ENCODE measurements at regions not wholly inside any gene's neighbourhood (a gene's known extent, or its start where the extent isn't known, plus 50 kb on each side); places are given as distances from the start of the nearest gene placed in this dataset.
"Not testable (repeated sequence)": the region's sequence is repeated elsewhere in the genome, so short reads cannot be mapped to it uniquely, and the experiment has no call there.

DNA sequence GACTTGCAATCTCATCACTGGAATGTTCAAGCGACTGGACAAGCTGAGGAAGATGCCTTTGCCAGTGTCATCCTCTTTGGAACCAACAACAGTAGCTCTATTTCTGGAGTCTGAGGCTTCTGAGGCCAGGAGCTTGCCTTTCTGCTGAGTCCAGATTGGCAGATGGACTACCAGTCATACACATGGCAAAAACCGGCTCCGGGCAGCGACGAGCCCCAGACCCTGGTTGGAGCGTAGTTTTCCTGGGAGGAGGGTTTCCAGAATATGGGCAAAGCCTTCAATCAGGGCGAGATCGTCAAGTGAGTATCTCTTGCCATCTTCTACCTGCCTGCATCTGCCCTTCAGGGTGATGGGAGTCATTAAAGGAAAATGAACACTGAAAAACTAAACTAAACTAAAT lies 807.9 kb downstream of the C4orf33 start:
- no peak for DNase-seq

GRCh38 chr4:129905256-129905655 lies 809.3 kb downstream of the C4orf33 start:
- DNase-seq: no peak

DNA sequence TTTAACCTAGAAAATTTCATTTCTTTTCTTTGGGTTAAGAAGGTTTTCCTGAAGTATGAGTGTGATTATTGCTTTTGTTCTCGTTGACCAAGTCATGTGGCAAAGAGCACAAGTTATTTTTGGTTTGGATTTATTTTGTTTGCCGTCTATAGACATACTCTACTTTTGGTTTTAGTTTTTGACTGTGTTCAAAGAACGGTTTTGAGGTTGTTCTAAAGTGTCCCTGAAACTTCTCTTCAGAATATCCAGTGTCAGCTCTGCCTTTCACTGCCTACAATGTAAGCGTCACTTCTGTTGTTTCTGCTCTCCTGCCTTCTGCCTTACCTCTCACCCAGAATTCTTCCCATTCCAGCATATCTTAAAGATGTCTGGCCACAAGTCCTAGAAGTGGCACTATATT lies 812.2 kb downstream of the C4orf33 start:
- DNase-seq: no peak

DNA sequence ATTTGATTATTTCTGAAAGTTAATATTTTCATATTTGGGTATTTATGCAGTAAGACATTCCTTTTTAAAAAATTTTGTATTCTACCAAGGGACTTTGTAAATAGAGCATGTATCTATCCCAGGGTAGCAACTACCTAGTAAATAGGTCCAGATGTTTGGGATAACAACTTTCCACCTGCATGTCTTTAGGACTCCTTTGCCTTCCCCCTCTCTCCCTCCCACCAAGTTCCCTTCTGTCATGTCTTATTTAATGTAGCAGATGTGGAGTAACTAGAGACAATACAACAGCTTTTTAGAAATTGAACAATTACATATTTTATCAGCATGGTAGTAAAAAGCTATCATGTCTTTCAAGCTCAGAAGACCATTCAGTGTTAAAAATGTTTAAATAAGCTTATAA lies 821.0 kb downstream of the C4orf33 start:
- no peak for DNase-seq

- DNase-seq: no peak
Measured at GRCh38 chr4:129917651-129918050, 821.7 kb downstream of the C4orf33 start.

DNA sequence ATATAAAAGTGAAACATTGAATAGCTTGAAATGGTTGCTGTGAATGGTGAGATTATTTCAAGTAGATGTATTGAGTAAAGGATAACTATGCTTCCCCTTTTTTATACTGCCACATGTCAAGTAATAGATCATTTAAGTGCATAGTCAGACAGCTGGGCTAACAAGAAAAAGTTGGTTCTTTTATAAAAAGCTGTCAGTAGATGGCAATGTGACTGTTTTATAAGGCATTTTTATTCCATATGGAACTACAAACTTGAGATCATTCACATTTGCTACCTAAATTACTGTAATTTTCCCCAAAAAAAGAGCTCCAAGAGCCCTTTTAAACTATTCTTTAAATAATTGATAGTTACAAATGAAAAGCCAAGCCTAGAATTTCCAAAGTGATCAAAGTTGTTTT lies 831.0 kb downstream of the C4orf33 start:
- DNase-seq: no peak

- DNase-seq: no peak
Measured at GRCh38 chr4:129929052-129929451, 833.1 kb downstream of the C4orf33 start.

- DNase-seq: no peak
Measured at GRCh38 chr4:129929984-129930383, 834.0 kb downstream of the C4orf33 start.

- no peak for DNase-seq
Measured at GRCh38 chr4:129950217-129950616, 854.3 kb downstream of the C4orf33 start.

- DNase-seq: no peak
Measured at GRCh38 chr4:129966175-129966574, 870.2 kb downstream of the C4orf33 start.

GRCh38 chr4:129968366-129968765 lies 872.4 kb downstream of the C4orf33 start:
- DNase-seq: no peak

DNA sequence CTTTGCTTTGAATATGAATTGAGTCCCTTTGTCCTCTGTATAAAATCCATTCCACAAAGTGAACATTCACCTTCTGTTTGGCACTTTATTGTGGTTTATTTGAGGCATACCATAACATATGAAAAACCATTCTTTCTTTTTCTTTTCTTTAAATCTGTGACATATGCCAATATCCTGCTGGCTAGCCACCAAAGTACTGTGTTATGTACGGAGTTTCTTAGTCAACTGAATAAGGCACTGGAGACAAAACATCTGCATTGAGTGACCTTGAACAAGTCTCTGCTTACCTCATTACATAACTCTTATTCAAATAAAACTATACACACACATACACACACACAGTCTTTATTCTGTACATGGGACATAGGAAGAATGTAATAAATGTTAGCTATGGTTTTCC lies 872.8 kb downstream of the C4orf33 start:
- no peak for DNase-seq

DNA sequence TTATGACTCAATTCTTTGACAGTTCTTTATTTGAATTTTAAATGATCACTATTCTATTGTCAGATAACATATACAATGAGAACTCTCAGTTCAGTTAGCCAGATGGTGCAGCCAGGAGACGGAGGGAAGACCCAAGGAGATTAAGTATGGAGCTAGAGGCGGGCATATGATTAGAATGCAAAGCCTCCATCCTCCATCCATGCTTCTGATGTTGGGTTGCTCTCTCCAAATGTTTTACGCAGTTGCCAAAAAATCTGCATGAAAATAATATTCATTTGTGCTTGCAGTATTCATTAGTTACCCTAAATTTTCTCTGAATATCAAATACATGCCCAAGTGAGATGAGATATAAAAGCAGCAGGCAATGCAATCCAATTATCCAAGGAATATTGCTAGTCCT lies 874.8 kb downstream of the C4orf33 start:
- DNase-seq: no peak

GRCh38 chr4:129971419-129971818 lies 875.5 kb downstream of the C4orf33 start:
- no peak for DNase-seq

GRCh38 chr4:129972257-129972656 lies 876.3 kb downstream of the C4orf33 start:
- no peak for DNase-seq

DNA sequence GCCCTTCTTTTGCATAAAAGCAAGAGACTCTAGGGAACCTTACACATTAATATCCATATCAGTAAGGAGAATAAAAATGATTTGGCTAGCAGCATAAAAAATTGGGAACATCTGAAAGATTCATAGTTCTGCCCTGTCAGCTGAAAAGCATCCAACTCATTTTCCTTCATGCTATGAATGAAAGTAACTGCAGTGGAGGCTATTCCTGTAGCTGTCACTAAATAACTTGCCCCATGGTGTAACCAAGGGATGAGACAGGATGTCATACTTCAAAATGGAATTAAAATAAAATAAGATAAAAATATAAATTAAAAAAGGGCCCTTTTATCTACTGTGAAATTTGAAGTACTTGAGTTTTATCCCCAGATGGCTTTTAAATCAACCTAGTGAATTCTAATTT lies 878.8 kb downstream of the C4orf33 start:
- DNase-seq: no peak

DNA sequence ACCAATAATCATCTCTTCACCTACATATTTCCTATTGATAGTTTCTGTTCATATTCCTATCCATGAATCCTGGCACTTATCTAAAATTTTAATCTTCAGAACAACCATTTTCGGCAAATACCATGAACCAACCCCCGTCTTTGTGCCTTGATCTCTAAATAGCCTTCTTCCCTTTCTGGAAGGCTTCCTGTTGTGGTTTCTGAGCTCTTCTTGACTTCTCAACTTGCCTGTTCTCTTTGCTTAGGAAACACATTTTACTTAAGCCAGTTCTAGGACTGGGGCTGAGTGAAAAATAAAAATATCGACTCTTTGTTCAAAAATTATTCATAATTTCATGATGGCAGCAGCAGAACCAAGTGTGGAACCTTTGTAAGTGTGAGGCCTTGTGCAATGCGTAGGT lies 882.4 kb downstream of the C4orf33 start:
- no peak for DNase-seq

GRCh38 chr4:129988957-129989356 lies 893.0 kb downstream of the C4orf33 start:
- DNase-seq: no peak

GRCh38 chr4:129994715-129995114 lies 898.8 kb downstream of the C4orf33 start:
- DNase-seq: no peak

DNA sequence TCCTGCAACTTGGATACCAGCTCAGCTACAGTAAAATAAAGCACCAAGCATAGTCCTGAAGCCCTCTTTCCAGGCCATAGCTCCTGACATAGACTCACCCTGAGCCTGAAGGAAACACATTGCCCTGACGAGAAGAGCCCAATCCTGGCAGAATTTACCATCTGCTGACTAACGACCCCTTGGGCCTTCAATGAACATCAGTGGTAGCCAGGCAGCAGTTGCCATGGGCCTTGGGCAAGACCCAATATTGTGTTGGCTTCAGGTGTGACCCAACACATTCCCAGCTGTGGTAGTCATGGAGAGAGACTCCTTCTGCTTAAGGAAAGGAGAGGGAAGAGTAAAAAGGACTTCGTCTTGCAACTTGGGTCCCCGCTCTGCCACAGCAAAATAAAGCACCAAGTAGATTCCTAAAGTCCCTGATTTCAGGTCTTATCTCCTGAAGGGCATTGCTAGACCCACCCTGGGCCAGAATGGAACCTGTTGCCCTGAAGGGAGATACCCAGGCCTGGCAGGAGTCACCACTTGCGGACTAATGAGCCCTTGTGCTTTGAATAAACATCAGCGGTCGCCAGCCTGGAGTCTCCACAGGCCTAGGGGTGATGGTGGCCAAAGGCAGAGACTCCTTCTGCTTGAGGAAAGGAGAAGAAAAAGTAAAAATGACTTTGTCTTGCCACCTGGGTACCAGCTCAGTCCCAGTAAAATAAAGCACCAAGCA lies 902.6 kb downstream of the C4orf33 start:
- no peak for DNase-seq

DNA sequence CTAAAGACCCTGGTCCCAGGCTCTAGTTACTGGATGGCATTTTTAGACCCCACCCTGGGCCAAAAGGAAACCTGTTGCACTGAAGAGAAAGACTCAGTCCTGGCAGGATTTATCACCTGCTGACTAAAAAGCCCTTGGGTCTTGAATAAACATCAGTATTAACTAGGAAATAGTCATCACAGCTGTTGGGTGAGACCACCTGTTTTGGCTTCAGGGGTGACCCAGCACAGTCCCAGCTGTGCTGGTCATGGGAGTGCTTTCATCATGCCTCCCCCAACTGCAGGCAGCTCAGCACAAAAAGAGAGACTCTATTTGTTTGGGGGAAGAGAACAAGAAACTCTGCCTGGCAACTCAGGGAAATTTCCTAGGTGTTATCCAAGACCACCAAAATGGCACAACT lies 903.2 kb downstream of the C4orf33 start:
- DNase-seq: no peak

- no peak for DNase-seq
Measured at GRCh38 chr4:130008461-130008860, 912.5 kb downstream of the C4orf33 start.

DNA sequence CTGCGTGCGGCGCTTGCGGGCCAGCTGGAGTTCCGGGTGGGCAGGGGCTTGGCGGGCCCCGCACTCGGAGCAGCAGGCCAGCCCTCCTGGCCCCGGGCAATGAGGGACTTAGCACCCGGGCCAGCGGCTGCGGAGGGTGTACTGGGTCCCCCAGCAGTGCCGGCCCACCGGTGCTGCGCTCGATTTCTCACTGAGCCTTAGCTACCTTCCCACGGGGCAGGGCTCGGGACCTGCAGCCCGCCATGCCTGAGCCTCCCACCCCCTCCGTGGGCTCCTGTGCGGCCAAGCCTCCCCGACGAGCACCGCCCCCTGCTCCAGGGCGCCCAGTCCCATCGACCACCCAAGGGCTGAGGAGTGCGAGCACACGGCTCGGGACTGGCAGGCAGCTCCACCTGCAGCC lies 916.9 kb downstream of the C4orf33 start:
- DNase-seq: not testable (repeated sequence)

DNA sequence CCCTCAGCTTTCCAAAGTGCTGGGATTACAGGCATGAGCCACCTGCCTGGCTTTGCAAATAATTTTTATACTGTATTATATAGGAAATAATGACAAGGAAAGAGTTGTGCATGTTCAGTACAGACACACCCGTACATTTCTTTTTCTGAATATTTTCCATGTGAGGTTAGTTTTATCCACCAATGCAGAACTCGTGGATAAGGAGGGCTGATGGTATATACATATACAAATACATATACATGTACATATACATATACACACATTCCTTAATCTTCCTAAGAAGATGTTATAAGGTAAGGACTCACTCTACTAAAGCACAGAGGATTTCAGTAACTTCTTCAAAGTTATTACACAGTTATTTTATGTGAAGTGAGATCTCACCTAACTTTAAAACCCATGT lies 925.8 kb downstream of the C4orf33 start:
- no peak for DNase-seq

DNA sequence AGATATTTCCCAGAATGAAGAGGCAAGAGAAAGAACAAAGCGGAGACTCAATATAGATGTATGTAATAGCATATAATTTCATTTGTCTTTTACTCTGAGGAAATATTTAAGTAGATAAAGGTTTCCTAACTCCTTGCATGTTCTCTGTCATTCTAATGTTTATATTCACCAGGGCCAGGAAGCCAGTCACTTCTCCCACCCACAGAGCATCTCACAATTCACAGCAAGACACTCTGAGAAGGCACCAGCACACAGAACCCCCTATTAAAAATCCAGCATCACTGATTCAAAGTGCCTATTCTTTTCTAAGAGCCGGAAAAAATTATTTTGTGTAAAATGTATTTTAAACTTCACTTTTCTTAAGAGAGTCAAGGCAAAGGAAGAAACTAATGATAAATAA lies 927.1 kb downstream of the C4orf33 start:
- DNase-seq: no peak

GRCh38 chr4:130025701-130026100 lies 929.7 kb downstream of the C4orf33 start:
- no peak for DNase-seq
